ENCODE measurements at regions not wholly inside any gene's neighbourhood (a gene's known extent, or its start where the extent isn't known, plus 50 kb on each side); places are given as distances from the start of the nearest gene placed in this dataset.
A peak's percentile ranks its signal among the peaks of the same experiment; 100 is the strongest.
"Not testable (repeated sequence)": the region's sequence is repeated elsewhere in the genome, so short reads cannot be mapped to it uniquely, and the experiment has no call there.

GRCh38 chr4:125760201-125760819 lies 445.6 kb downstream of the FAT4 start:
- DNase-seq = no peak

DNA sequence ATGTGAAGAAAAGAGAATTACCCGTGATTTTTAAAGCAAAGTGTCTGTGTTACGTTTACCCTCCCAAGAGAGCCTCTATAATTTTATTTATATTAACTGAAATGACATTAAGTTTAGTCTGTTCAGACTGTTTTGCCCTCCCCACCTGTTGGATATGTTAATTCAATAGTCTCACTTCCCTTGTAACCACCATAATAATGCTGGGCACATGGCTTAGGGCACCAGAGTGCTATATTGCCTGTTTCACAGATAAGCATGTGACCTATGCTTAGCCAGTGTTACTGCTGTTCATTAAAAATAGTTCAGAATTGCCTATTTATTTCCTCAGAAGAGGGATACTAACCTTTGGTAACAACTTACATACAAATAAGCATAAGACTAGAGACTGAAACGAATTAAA lies 446.2 kb downstream of the FAT4 start:
- no peak for DNase-seq

GRCh38 chr4:125762537-125762936 lies 447.8 kb downstream of the FAT4 start:
- DNase-seq = no peak

GRCh38 chr4:125765941-125766340 lies 451.2 kb downstream of the FAT4 start:
- DNase-seq = no peak

- no peak for DNase-seq
Observed at GRCh38 chr4:125770814-125771398, 456.2 kb downstream of the FAT4 start.

- DNase-seq = no peak
Observed at GRCh38 chr4:125772680-125773079, 457.9 kb downstream of the FAT4 start.

DNA sequence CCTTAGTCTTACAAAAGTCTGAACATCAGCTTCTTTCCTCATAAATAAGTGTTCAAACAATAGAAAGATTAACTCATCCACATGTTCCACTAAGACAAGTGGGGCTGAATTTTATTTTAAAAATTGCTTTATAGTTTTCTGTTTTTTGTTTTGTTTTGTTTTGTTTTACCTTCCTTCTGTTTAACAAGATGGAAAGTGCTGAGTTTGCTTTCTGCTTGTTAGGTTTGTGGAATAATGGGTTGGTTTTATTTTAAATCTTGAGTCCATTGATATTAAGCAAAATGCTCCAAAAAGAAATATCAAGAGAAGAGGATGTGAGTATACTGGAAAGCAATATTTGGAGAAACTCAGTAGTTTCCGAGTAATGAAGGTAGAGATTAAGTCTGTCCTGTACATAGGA lies 458.7 kb downstream of the FAT4 start:
- DNase-seq = no peak

GRCh38 chr4:125773931-125774330 lies 459.2 kb downstream of the FAT4 start:
- DNase-seq = no peak

GRCh38 chr4:125776146-125776545 lies 461.4 kb downstream of the FAT4 start:
- no peak for DNase-seq

- DNase-seq = no peak
Observed at GRCh38 chr4:125780164-125780563, 465.4 kb downstream of the FAT4 start.

DNA sequence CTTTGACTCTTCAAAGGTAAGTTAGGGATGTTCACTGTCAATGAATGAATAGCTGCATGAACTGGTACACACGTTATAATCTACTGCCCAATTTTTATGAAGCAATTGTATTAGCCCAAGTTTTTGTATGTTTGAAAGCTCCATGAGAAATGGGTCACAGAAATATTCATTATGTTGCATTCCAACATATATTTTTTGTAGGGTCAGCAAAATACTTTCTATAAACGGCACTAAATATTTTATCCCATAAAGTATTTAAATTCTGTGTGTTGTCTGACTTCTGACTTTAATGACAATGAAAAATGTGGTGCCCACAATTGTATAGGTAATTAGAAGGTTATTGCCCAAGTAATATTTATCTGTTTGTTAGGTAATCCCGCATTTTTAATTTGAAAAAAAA lies 466.0 kb downstream of the FAT4 start:
- DNase-seq = no peak

DNA sequence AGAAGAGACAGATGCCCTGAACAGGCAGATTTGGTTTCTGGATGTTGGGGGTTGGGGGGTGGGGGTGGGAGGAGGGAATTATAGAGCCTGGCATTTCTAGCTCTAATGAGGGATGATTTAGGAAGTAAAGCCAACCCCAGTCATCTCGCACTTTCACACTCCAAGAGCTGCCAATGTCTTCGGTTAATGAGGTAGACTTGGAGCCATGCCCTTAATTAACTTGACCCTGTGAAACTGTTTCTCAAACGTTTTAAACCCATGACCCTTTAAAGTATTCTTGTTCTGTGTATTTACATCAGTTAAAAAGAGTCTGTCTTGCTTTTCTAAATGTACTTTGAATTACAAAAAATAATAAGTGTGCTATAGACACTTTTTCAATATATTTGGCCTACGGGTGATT lies 466.9 kb downstream of the FAT4 start:
- DNase-seq = no peak

- DNase-seq = no peak
Observed at GRCh38 chr4:125784741-125785140, 470.0 kb downstream of the FAT4 start.

DNA sequence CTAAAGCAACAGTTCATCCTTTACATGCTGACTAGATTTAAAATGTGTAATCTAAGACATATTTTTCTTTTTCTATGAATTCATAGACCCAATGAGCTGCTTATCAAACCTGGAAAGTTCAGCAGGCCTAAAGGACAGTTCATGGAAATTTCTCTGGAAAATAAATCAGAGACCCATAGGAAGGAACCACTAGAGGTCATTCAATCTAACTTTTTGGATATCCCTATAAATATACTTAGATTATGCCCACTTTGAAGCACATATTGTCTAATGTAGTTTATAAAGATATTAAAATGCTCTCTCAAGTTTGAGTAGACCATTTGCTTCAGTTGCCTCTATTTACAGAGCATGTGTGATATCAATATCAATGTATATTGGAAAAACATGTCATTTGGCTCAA lies 473.0 kb downstream of the FAT4 start:
- DNase-seq = no peak

- no peak for DNase-seq
Observed at GRCh38 chr4:125789023-125789422, 474.3 kb downstream of the FAT4 start.

DNA sequence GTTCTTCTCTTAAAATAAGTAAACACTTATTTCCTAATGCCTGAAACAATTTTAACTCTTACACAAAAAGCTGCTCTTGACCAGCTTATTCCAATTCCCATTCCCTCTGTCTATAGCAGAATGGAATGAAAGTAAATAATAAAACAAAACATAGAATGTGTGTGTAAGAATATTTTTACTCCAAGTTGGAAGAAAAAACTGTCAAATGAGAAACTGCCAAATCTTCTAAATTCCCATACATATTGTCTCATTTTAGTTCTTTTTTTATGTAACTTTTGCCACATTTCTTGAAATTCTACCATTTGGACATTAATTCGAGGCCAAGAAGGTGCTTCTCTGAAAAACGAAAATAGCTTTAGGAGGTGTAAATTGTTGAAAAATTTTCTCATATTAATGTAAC lies 477.1 kb downstream of the FAT4 start:
- no peak for DNase-seq

- DNase-seq = no peak
Observed at GRCh38 chr4:125794989-125795388, 480.2 kb downstream of the FAT4 start.

- peak; percentile 84 for DNase-seq
Observed at GRCh38 chr4:125796138-125796537, 481.4 kb downstream of the FAT4 start.

- DNase-seq = not testable (repeated sequence)
Observed at GRCh38 chr4:125797621-125798020, 482.9 kb downstream of the FAT4 start.

DNA sequence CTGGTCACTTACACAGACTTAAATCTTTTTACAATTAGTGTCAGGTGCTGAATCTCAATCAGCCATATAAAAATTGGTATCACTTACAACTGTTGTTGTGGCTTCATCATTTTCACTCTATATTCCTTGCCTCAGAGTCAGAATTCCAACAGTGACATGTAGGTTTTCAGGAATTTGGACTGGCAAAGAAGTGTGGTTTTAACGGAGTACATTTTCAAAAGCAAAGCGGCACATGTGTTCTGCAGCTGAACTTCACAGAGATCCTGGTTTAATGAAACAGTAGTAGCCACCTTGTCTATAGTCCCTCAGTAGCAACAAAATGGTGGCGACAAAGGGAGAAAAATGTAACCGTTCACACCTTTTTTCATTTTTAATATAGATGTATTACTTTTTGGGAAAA lies 486.6 kb downstream of the FAT4 start:
- DNase-seq = no peak

- DNase-seq = no peak
Observed at GRCh38 chr4:125801924-125802323, 487.2 kb downstream of the FAT4 start.

- no peak for DNase-seq
Observed at GRCh38 chr4:125808022-125808421, 493.3 kb downstream of the FAT4 start.

DNA sequence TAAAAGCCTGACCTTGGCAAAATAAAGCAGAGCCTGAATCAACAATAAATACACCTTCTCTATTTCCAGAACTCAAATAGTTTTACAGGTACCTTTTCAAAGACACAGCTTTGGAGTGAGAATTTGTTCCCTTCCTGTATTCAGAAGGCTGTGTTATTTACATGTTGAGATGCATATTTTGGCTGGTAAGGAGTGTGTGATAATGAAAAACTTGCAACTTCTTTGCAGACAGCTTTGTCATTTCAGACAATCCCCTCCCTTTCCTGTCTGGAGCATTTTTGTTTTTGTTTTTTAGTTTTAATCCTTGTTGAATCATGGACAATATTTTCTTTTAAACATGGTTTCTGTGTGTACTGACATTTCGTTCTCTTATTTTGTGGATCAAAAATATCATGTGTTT lies 493.8 kb downstream of the FAT4 start:
- DNase-seq = no peak

DNA sequence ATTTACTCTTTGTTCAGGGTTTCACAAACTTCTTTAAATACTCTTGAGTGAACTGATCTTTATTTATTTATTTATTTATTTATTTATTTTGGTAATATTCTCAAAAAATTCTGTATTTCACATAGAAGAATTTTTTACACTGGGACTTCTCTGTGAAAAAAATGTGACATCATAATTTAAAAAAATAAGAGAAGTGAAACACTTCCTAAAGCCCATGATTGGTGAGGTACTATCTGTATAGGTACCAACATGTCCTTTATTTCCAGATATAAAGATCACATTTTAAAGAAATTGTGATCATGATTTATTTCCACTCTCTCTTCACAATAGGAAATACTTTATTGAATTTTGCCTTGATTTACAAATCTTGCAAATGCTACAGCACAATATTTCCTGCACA lies 497.1 kb downstream of the FAT4 start:
- no peak for DNase-seq

All from DMS153 (cell line).